ENCODE measurements at regions not wholly inside any gene's neighbourhood (a gene's known extent, or its start where the extent isn't known, plus 50 kb on each side); places are given as distances from the start of the nearest gene placed in this dataset.
A peak's percentile ranks its signal among the peaks of the same experiment; 100 is the strongest.
"Not testable (repeated sequence)": the region's sequence is repeated elsewhere in the genome, so short reads cannot be mapped to it uniquely, and the experiment has no call there.

- not testable (repeated sequence) for H3K27ac ChIP-seq (ENCODE audit: low read length); H3K4me1 ChIP-seq (ENCODE audit: control insufficient read depth, insufficient read depth, low read length); DNase-seq; H3K4me3 ChIP-seq (ENCODE audit: low read length); H3K36me3 ChIP-seq (ENCODE audit: control insufficient read depth, insufficient read depth, low read length); H3K27me3 ChIP-seq (ENCODE audit: control insufficient read depth, insufficient read depth, low read length); H3K9me3 ChIP-seq (ENCODE audit: control insufficient read depth, low read depth, low read length)
- 60% methylated on average over 1 of the region's 5 CpGs for WGBS (ENCODE audit: insufficient coverage, low lambda C conversion rate)
Measured at GRCh38 chr3:104043001-104043543, 1323.6 kb upstream of the ALCAM start.

- WGBS (ENCODE audit: insufficient coverage, low lambda C conversion rate): no CpG with 5 or more reads among the region's 1 CpG
- no peak for DNase-seq
- H3K9me3 ChIP-seq (ENCODE audit: control insufficient read depth, low read depth, low read length): no peaks in the 10 kb centered on the region
- H3K36me3 ChIP-seq (ENCODE audit: control insufficient read depth, insufficient read depth, low read length): no peaks in the 10 kb centered on the region
- H3K4me1 ChIP-seq (ENCODE audit: control insufficient read depth, insufficient read depth, low read length): no peaks in the 10 kb centered on the region
- H3K27me3 ChIP-seq (ENCODE audit: control insufficient read depth, insufficient read depth, low read length): no peaks in the 10 kb centered on the region
- H3K4me3 ChIP-seq (ENCODE audit: low read length): no peak overlapping the region
- H3K27ac ChIP-seq (ENCODE audit: low read length): no peak overlapping the region
Measured at GRCh38 chr3:104044002-104044401, 1322.7 kb upstream of the ALCAM start.

- WGBS (ENCODE audit: insufficient coverage, low lambda C conversion rate): 88% methylated on average over 1 of the region's 2 CpGs
- H3K9me3 ChIP-seq (ENCODE audit: control insufficient read depth, low read depth, low read length): no peaks in the 10 kb centered on the region
- no peaks in the 10 kb centered on the region for H3K4me1 ChIP-seq (ENCODE audit: control insufficient read depth, insufficient read depth, low read length)
- H3K27ac ChIP-seq (ENCODE audit: low read length): no peak overlapping the region
- H3K27me3 ChIP-seq (ENCODE audit: control insufficient read depth, insufficient read depth, low read length): no peaks in the 10 kb centered on the region
- DNase-seq: no peak
- H3K4me3 ChIP-seq (ENCODE audit: low read length): no peak overlapping the region
- no peaks in the 10 kb centered on the region for H3K36me3 ChIP-seq (ENCODE audit: control insufficient read depth, insufficient read depth, low read length)
Measured at GRCh38 chr3:104066658-104067057, 1300.1 kb upstream of the ALCAM start.

GRCh38 chr3:104069114-104069513 is 1297.6 kb upstream of the ALCAM start:
- no peaks in the 10 kb centered on the region for H3K27me3 ChIP-seq (ENCODE audit: control insufficient read depth, insufficient read depth, low read length)
- H3K36me3 ChIP-seq (ENCODE audit: control insufficient read depth, insufficient read depth, low read length): no peaks in the 10 kb centered on the region
- H3K4me3 ChIP-seq (ENCODE audit: low read length): no peak overlapping the region
- DNase-seq: no peak
- WGBS (ENCODE audit: insufficient coverage, low lambda C conversion rate): 50% methylated on average over 3 of the region's 3 CpGs
- no peaks in the 10 kb centered on the region for H3K4me1 ChIP-seq (ENCODE audit: control insufficient read depth, insufficient read depth, low read length)
- no peak overlapping the region for H3K27ac ChIP-seq (ENCODE audit: low read length)
- H3K9me3 ChIP-seq (ENCODE audit: control insufficient read depth, low read depth, low read length): no peaks in the 10 kb centered on the region

- WGBS (ENCODE audit: insufficient coverage, low lambda C conversion rate): 71% methylated on average over 1 of the region's 1 CpG
- no peaks in the 10 kb centered on the region for H3K27me3 ChIP-seq (ENCODE audit: control insufficient read depth, insufficient read depth, low read length)
- no peaks in the 10 kb centered on the region for H3K36me3 ChIP-seq (ENCODE audit: control insufficient read depth, insufficient read depth, low read length)
- no peak overlapping the region for H3K27ac ChIP-seq (ENCODE audit: low read length)
- no peaks in the 10 kb centered on the region for H3K4me1 ChIP-seq (ENCODE audit: control insufficient read depth, insufficient read depth, low read length)
- H3K4me3 ChIP-seq (ENCODE audit: low read length): no peak overlapping the region
- DNase-seq: no peak
- no peaks in the 10 kb centered on the region for H3K9me3 ChIP-seq (ENCODE audit: control insufficient read depth, low read depth, low read length)
Measured at GRCh38 chr3:104070906-104071305, 1295.8 kb upstream of the ALCAM start.

DNA sequence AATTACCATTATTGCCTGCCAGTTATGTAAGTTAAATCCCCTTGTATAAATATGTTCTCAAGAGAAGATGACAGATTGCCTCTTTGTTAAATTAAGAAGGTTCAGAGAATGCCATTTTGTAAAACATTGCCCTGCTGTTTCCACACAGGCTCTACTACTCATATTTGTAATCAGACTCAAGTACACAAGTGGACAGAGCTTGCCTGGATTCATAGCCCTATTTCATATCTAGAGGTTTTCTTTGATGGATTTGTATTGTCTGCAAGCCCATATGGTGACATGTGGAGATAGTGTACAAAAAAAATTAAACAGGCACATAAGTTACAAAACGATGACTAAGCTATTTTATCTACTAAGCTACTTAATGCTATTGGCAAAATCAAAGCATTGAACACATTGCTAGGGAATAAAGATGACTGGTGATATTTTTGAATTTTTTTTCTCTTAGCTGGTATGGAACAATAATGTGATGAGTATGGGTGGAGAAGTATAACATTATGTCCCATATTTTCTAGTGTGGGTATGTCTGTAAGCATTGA is 1286.6 kb upstream of the ALCAM start:
- DNase-seq: no peak
- no peaks in the 10 kb centered on the region for H3K36me3 ChIP-seq (ENCODE audit: control insufficient read depth, insufficient read depth, low read length)
- WGBS (ENCODE audit: insufficient coverage, low lambda C conversion rate): 38% methylated on average over 1 of the region's 1 CpG
- no peaks in the 10 kb centered on the region for H3K4me1 ChIP-seq (ENCODE audit: control insufficient read depth, insufficient read depth, low read length)
- no peaks in the 10 kb centered on the region for H3K27me3 ChIP-seq (ENCODE audit: control insufficient read depth, insufficient read depth, low read length)
- H3K9me3 ChIP-seq (ENCODE audit: control insufficient read depth, low read depth, low read length): no peaks in the 10 kb centered on the region
- no peak overlapping the region for H3K27ac ChIP-seq (ENCODE audit: low read length)
- H3K4me3 ChIP-seq (ENCODE audit: low read length): no peak overlapping the region

DNA sequence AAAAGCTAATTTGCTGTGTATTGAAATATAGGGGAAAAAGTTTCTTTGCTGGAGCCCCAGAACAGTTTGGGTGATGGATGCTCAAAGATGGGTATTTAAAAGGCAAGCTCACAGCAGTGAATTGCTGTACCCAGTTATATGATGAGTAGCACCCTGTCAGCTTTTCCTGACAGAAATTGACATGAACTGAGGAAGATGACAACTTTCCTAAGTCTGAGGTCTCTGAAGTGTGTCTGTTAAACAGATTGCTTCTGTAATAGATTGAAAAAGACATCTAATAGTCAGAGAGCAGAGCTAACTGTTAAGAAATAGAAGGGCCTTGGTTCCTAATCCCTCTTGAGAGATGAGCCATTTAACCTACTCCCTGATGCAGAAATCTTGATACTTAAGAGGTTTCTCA is 1278.0 kb upstream of the ALCAM start:
- Histone ChIP-seq H3K9me3 (ENCODE audit: control insufficient read depth, low read depth, low read length) (no peaks in the 10 kb centered on the region), H3K36me3 (ENCODE audit: control insufficient read depth, insufficient read depth, low read length) (no peaks in the 10 kb centered on the region), H3K27ac (ENCODE audit: low read length) (no peak overlapping the region), H3K4me3 (ENCODE audit: low read length) (no peak overlapping the region), H3K4me1 (ENCODE audit: control insufficient read depth, insufficient read depth, low read length) (no peaks in the 10 kb centered on the region), H3K27me3 (ENCODE audit: control insufficient read depth, insufficient read depth, low read length) (no peaks in the 10 kb centered on the region)
- no peak for DNase-seq

- WGBS (ENCODE audit: insufficient coverage, low lambda C conversion rate): no CpG with 5 or more reads among the region's 3 CpGs
- not testable (repeated sequence) for H3K27me3 ChIP-seq (ENCODE audit: control insufficient read depth, insufficient read depth, low read length); H3K36me3 ChIP-seq (ENCODE audit: control insufficient read depth, insufficient read depth, low read length); H3K4me3 ChIP-seq (ENCODE audit: low read length); H3K4me1 ChIP-seq (ENCODE audit: control insufficient read depth, insufficient read depth, low read length); H3K9me3 ChIP-seq (ENCODE audit: control insufficient read depth, low read depth, low read length); DNase-seq; H3K27ac ChIP-seq (ENCODE audit: low read length)
Measured at GRCh38 chr3:104089987-104090386, 1276.7 kb upstream of the ALCAM start.

- Histone ChIP-seq H3K27me3 (ENCODE audit: control insufficient read depth, insufficient read depth, low read length) (no peaks in the 10 kb centered on the region), H3K4me3 (ENCODE audit: low read length) (no peak overlapping the region)
- 82% methylated on average over 1 of the region's 1 CpG for WGBS (ENCODE audit: insufficient coverage, low lambda C conversion rate)
Measured at GRCh38 chr3:104101736-104102135, 1265.0 kb upstream of the ALCAM start.

GRCh38 chr3:104102386-104102785 is 1264.3 kb upstream of the ALCAM start:
- H3K9me3 ChIP-seq (ENCODE audit: control insufficient read depth, low read depth, low read length): no peaks in the 10 kb centered on the region
- no peak overlapping the region for H3K27ac ChIP-seq (ENCODE audit: low read length)
- no peaks in the 10 kb centered on the region for H3K4me1 ChIP-seq (ENCODE audit: control insufficient read depth, insufficient read depth, low read length)
- 0% methylated on average over 1 of the region's 3 CpGs for WGBS (ENCODE audit: insufficient coverage, low lambda C conversion rate)
- H3K27me3 ChIP-seq (ENCODE audit: control insufficient read depth, insufficient read depth, low read length): no peaks in the 10 kb centered on the region
- DNase-seq: peak; percentile 2 to 4
- H3K36me3 ChIP-seq (ENCODE audit: control insufficient read depth, insufficient read depth, low read length): no peaks in the 10 kb centered on the region
- no peak overlapping the region for H3K4me3 ChIP-seq (ENCODE audit: low read length)

More at GRCh38 chr3:104101736-104102135, 1265.0 kb upstream of the ALCAM start:
- no peaks in the 10 kb centered on the region for H3K4me1 ChIP-seq (ENCODE audit: control insufficient read depth, insufficient read depth, low read length)
- no peaks in the 10 kb centered on the region for H3K9me3 ChIP-seq (ENCODE audit: control insufficient read depth, low read depth, low read length)
- H3K36me3 ChIP-seq (ENCODE audit: control insufficient read depth, insufficient read depth, low read length): no peaks in the 10 kb centered on the region
- no peak overlapping the region for H3K27ac ChIP-seq (ENCODE audit: low read length)
- no peak for DNase-seq

DNA sequence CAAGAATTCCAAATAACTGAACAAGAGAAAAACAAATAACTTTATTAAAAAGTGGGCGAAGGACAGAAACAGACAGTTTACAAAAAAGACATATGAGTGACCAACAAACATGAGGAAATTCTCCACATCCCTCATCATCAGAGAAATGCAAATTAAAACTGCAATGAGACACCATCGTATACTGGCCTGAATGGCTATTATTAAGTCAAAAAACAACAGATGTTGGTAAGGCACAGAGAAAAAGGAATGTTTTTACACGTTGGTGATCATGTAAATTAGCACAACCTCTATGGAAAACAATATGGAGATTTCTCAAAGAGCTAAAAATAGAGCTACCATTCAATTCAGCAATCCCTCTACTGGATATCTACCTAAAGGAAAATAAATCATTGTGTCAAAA is 1260.4 kb upstream of the ALCAM start:
- H3K4me1 ChIP-seq (ENCODE audit: control insufficient read depth, insufficient read depth, low read length): no peaks in the 10 kb centered on the region
- H3K36me3 ChIP-seq (ENCODE audit: control insufficient read depth, insufficient read depth, low read length): no peaks in the 10 kb centered on the region
- DNase-seq: no peak
- no CpG with 5 or more reads among the region's 3 CpGs for whole genome bisulfite sequencing (ENCODE audit: insufficient coverage, low lambda C conversion rate)
- H3K27me3 ChIP-seq (ENCODE audit: control insufficient read depth, insufficient read depth, low read length): no peaks in the 10 kb centered on the region
- no peak overlapping the region for H3K27ac ChIP-seq (ENCODE audit: low read length)
- H3K4me3 ChIP-seq (ENCODE audit: low read length): no peak overlapping the region
- no peaks in the 10 kb centered on the region for H3K9me3 ChIP-seq (ENCODE audit: control insufficient read depth, low read depth, low read length)
